Mucosa of descending colon (tissue), 3 donors: ENCODE measurements at regions not wholly inside any gene's neighbourhood (a gene's known extent, or its start where the extent isn't known, plus 50 kb on each side); places are given as distances from the start of the nearest gene placed in this dataset.
"Not testable (repeated sequence)": the region's sequence is repeated elsewhere in the genome, so short reads cannot be mapped to it uniquely, and the experiment has no call there.

Experiments
- ATAC-seq: fragments of 200-7000 bp; cut with Tn5 transposase; one replicate; pipeline ENCODE4 v1.9.1; 2020; ENCODE audit warnings: mild to moderate bottlenecking, moderate library complexity
- DNase-seq, 3 donors: peaks; one replicate each; pipeline ENCODE4 v3.0.0-alpha.2; 2020
- H3K36me3 ChIP-seq: fragments of 200-600 bp; one replicate; pipeline ENCODE4 v1.8.0; 2021; ENCODE audit warnings: low read depth, mild to moderate bottlenecking
- H3K4me1 ChIP-seq: fragments of 200-600 bp; one replicate; pipeline ENCODE4 v1.8.0; 2021; ENCODE audit warnings: low read depth, mild to moderate bottlenecking
- H3K4me3 ChIP-seq: fragments of 200-600 bp; one replicate; pipeline ENCODE4 v1.8.0; 2021; ENCODE audit warnings: mild to moderate bottlenecking
- H3K9me3 ChIP-seq: fragments of 200-600 bp; one replicate; pipeline ENCODE4 v1.8.0; 2021; ENCODE audit warnings: mild to moderate bottlenecking
- CTCF ChIP-seq: fragments of 200-600 bp; IDR thresholded peaks from one replicate; pipeline ENCODE4 v1.8.0; 2022; ENCODE audit warnings: antibody characterized with exemption, mild to moderate bottlenecking
- intact Hi-C, 2 donors: fragments of 100-400 bp; cut with DNase I in 1 of 2; cut with micrococcal nuclease in 1 of 2; formaldehyde crosslinking; loops; one replicate each; pipeline versions ENCODE4 v1.11.0 to v1.11.1; 2022; cut with DNase I, micrococcal nuclease
- donor health status: DM: no; HTN: no; CAD: no; lungs with moderate emphysema.
- donor health status: DM: no; HTN: no; CAD: no.
- donor health status: DM: no; HTN: yes; CAD: no.

GRCh38 chr13:80070024-80070703 lies 270.8 kb downstream of the SPRY2 start:
- Histone ChIP-seq H3K4me3 (no peak overlapping the region), H3K36me3 (no peaks in the 10 kb centered on the region), H3K9me3 (no peaks in the 10 kb centered on the region), H3K4me1 (peaks cover 5% of the 10 kb centered on the region)
- ATAC-seq (peak; percentile 88), DNase-seq (peak in 1 of 3 donors; percentile 36)
- intact Hi-C loops = no loop called here
- no peak for TF ChIP-seq CTCF

GRCh38 chr13:80069374-80069773 lies 271.6 kb downstream of the SPRY2 start:
- DNase-seq (no peak), ATAC-seq (no peak)
- TF ChIP-seq CTCF = no peak
- H3K9me3 ChIP-seq = no peaks in the 10 kb centered on the region
- H3K4me1 ChIP-seq = peaks cover 5% of the 10 kb centered on the region
- H3K36me3 ChIP-seq = no peaks in the 10 kb centered on the region
- intact Hi-C loops = no loop called here
- no peak overlapping the region for H3K4me3 ChIP-seq

- no peak for TF ChIP-seq CTCF
- no peak overlapping the region for H3K4me3 ChIP-seq
- no peaks in the 10 kb centered on the region for H3K9me3 ChIP-seq
- no peaks in the 10 kb centered on the region for H3K36me3 ChIP-seq
- intact Hi-C loops = no loop called here
- DNase-seq (no peak), ATAC-seq (no peak)
- peaks cover 5% of the 10 kb centered on the region for H3K4me1 ChIP-seq
Measured at GRCh38 chr13:80065996-80066395, 274.9 kb downstream of the SPRY2 start.

GRCh38 chr13:80062416-80062815 lies 278.5 kb downstream of the SPRY2 start:
- H3K36me3 ChIP-seq, DNase-seq, H3K4me1 ChIP-seq, ATAC-seq, H3K4me3 ChIP-seq, intact Hi-C loops, H3K9me3 ChIP-seq: not testable (repeated sequence)

GRCh38 chr13:80059789-80060188 lies 281.1 kb downstream of the SPRY2 start:
- no peak for TF ChIP-seq CTCF
- H3K4me3 ChIP-seq = no peak overlapping the region
- intact Hi-C loops = no loop called here
- no peak for ATAC-seq
- no peaks in the 10 kb centered on the region for H3K9me3 ChIP-seq
- no peak for DNase-seq
- H3K4me1 ChIP-seq = no peaks in the 10 kb centered on the region
- no peaks in the 10 kb centered on the region for H3K36me3 ChIP-seq

- H3K4me3 ChIP-seq = no peak overlapping the region
- H3K9me3 ChIP-seq = no peaks in the 10 kb centered on the region
- DNase-seq (no peak), ATAC-seq (no peak)
- no peaks in the 10 kb centered on the region for H3K36me3 ChIP-seq
- no peak for TF ChIP-seq CTCF
- no peaks in the 10 kb centered on the region for H3K4me1 ChIP-seq
- intact Hi-C loops = no loop called here
Measured at GRCh38 chr13:80058626-80059025, 282.3 kb downstream of the SPRY2 start.
